Esophagus muscularis mucosa (tissue), 4 donors: ENCODE measurements at regions not wholly inside any gene's neighbourhood (a gene's known extent, or its start where the extent isn't known, plus 50 kb on each side); places are given as distances from the start of the nearest gene placed in this dataset.

Experiments
- DNase-seq: peaks from one replicate; pipeline ENCODE4 v3.0.0-alpha.2; 2017; ENCODE audit errors: extremely low spot score
- H3K27ac ChIP-seq, 4 donors: fragments of 200-600 bp; sonication (generic); replicated peaks in 1 of 4; 1 replicate in 3 of 4; 2 replicates in 1 of 4; pipeline ENCODE4 v1.5.1; 2016 to 2019; ENCODE audit warnings: mild to moderate bottlenecking in 1 of 4
- H3K27me3 ChIP-seq, 4 donors: fragments of 200-600 bp; sonication (generic); one replicate each; pipeline versions ENCODE4 v1.5.1 to v1.6.0; 2016 to 2019
- H3K36me3 ChIP-seq, 4 donors: fragments of 200-600 bp; sonication (generic); one replicate each; pipeline ENCODE4 v1.5.1; 2016 to 2019
- H3K4me1 ChIP-seq, 4 donors: fragments of 200-600 bp; sonication (generic); one replicate each; pipeline ENCODE4 v1.5.1; 2016 to 2019
- H3K4me3 ChIP-seq, 4 donors: fragments of 200-600 bp; sonication (generic); 1 replicate in 2 of 4; 2 replicates in 2 of 4; pipeline ENCODE4 v1.5.1; 2016 to 2019; ENCODE audit warnings: mild to moderate bottlenecking in 4 of 4, moderate library complexity in 1 of 4
- H3K9me3 ChIP-seq, 4 donors: fragments of 200-600 bp; sonication (generic); 1 replicate in 3 of 4; 2 replicates in 1 of 4; pipeline ENCODE4 v1.5.1; 2016 to 2019
- EP300 ChIP-seq: sonication (generic); formaldehyde crosslinking; IDR thresholded peaks from one replicate; pipeline ENCODE4 v1.6.1; 2017; ENCODE audit warnings: antibody characterized with exemption
- POLR2A ChIP-seq: fragments of 450-650 bp; IDR thresholded peaks from one replicate; pipeline ENCODE4 v1.6.1; 2017; ENCODE audit warnings: antibody characterized with exemption, moderate library complexity, mild to moderate bottlenecking, low read depth
- POLR2AphosphoS5 ChIP-seq, 2 donors: sonication (generic); formaldehyde crosslinking; IDR thresholded peaks; one replicate each; pipeline ENCODE4 v1.6.1; 2017; ENCODE audit warnings: antibody characterized with exemption in 2 of 2
- WGBS: methylation state at CpG from one replicate; pipeline ENCODE4 v1.1.5; 2018; 5-methylcytosine and 5-hydroxymethylcytosine counted together
- intact Hi-C: fragments of 100-400 bp; cut with DNase I; formaldehyde crosslinking; loops from one replicate; pipeline ENCODE4 v1.15.1; 2023
- TF ChIP-seq, protein P1 (sequence below), 3 experiments: fragments of 200-600 bp in 2 of 3; fragments of 450-650 bp in 1 of 3; sonication (generic) in 2 of 3; IDR thresholded peaks; one replicate each; pipeline ENCODE4 v1.5.1; 2017 to 2019; ENCODE audit warnings: antibody characterized with exemption in 3 of 3, mild to moderate bottlenecking in 2 of 3, moderate library complexity in 1 of 3

DNA sequence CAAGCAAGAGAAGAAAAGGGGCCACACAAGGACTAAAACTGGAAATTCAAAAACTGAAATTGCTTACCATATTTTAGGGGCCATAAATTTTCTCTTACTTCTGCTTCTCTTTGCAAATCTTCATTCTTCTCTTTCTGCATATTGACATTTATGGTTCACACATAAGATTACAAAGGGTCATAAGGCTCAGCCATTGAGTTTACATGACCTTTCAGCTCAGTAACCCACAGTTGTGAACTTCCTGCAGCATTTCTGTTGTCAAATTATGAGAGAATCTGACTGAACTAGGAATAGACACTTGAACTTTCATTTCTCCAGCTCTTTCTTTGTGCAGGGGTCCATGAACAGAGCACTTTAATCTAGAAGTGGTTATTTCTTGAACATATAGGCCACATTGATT, 434.8 kb upstream of the CT83 start:
- Histone ChIP-seq H3K27me3 (no peaks in the 10 kb centered on the region), H3K36me3 (no peaks in the 10 kb centered on the region), H3K27ac (no peak overlapping the region), H3K9me3 (peaks cover 0 to 3% (median 0%) of the 10 kb centered on the region in 4 donors), H3K4me3 (no peak overlapping the region), H3K4me1 (no peaks in the 10 kb centered on the region)
- no peak for TF ChIP-seq POLR2AphosphoS5 (IDR thresholded peaks at IDR 0.05)
- no peak for TF ChIP-seq POLR2A
- TF ChIP-seq, protein P1, sequence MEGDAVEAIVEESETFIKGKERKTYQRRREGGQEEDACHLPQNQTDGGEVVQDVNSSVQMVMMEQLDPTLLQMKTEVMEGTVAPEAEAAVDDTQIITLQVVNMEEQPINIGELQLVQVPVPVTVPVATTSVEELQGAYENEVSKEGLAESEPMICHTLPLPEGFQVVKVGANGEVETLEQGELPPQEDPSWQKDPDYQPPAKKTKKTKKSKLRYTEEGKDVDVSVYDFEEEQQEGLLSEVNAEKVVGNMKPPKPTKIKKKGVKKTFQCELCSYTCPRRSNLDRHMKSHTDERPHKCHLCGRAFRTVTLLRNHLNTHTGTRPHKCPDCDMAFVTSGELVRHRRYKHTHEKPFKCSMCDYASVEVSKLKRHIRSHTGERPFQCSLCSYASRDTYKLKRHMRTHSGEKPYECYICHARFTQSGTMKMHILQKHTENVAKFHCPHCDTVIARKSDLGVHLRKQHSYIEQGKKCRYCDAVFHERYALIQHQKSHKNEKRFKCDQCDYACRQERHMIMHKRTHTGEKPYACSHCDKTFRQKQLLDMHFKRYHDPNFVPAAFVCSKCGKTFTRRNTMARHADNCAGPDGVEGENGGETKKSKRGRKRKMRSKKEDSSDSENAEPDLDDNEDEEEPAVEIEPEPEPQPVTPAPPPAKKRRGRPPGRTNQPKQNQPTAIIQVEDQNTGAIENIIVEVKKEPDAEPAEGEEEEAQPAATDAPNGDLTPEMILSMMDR (IDR thresholded peaks at IDR 0.05): no peak
- no peak for TF ChIP-seq EP300
- intact Hi-C loops: no loop called here
- no peak for DNase-seq

DNA sequence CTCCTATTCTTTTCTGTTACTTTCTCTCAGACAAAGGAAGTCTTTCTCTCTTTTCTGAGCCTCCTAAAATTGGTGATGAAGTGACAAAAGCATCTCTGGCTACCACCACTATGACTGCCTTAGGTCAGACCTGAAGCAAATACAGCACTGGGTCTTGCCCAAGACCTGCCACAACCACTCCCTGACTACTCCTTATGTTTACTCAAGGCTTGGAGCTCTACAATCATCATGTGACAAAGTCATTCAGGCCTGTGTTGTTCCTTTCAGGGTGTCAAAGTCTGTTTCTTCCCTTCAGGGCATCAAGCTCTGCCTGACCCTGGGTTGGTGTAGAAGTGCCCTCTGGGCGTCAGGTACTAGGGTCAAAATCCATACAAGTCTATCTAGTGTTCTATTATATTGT, 419.2 kb upstream of the CT83 start:
- peaks cover 0 to 15% (median 0%) of the 10 kb centered on the region in 4 donors for H3K9me3 ChIP-seq
- intact Hi-C loops: no loop called here
- DNase-seq: no peak
- WGBS: 44% methylated on average over 1 of the region's 1 CpG
- H3K4me3 ChIP-seq: no peak overlapping the region
- H3K27ac ChIP-seq: no peak overlapping the region
- H3K36me3 ChIP-seq: no peaks in the 10 kb centered on the region
- H3K4me1 ChIP-seq: no peaks in the 10 kb centered on the region
- TF ChIP-seq EP300 (no peak), POLR2A (no peak), POLR2AphosphoS5 (IDR thresholded peaks at IDR 0.05) (no peak)
- TF ChIP-seq, protein P1 (IDR thresholded peaks at IDR 0.05): no peak
- H3K27me3 ChIP-seq: no peaks in the 10 kb centered on the region

DNA sequence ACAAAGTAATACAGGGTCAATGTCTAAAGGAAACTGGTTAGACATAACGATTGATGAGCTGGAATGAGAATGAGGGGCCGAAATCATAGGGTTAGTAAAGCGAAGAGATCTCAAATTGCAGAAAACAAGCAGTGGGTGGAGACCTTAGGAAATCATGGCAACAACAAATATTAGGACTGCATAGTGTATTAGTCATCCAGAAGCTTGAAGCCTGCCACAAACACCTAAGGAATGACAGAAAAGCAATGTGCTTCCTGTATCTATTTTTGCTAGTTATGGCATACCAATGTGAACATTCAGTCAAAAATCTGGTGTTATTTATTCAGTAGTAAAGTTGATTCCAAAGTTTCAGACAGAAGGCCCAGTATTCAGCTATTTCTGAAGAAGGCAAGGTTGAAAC, 410.9 kb upstream of the CT83 start:
- Histone ChIP-seq H3K27ac (no peak overlapping the region), H3K27me3 (no peaks in the 10 kb centered on the region), H3K36me3 (no peaks in the 10 kb centered on the region), H3K4me3 (no peak overlapping the region), H3K9me3 (no peaks in the 10 kb centered on the region), H3K4me1 (no peaks in the 10 kb centered on the region)
- no peak for TF ChIP-seq EP300
- TF ChIP-seq, protein P1 (IDR thresholded peaks at IDR 0.05): no peak
- 61% methylated on average over 3 of the region's 3 CpGs for WGBS
- intact Hi-C loops: no loop called here
- DNase-seq: no peak

DNA sequence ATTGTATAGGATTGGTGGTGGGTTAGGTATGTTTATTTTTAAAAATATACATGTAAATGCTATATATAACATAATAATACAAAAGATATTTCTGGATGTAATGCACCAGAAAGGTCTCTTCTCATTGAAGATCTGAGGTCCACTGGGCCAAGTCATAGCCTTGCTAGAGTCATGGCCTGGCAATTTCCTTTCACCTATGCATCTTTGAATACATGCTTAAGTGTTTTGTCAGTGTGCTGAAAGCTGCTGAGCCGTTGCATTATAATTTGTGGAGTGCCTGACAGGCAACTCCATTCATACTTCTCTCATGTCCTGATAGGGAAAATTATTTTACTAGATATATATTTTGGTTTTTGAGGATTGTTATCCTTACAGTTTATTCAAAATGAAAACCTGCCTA, 410.2 kb upstream of the CT83 start:
- H3K27ac ChIP-seq: no peak overlapping the region
- no peaks in the 10 kb centered on the region for H3K27me3 ChIP-seq

DNA sequence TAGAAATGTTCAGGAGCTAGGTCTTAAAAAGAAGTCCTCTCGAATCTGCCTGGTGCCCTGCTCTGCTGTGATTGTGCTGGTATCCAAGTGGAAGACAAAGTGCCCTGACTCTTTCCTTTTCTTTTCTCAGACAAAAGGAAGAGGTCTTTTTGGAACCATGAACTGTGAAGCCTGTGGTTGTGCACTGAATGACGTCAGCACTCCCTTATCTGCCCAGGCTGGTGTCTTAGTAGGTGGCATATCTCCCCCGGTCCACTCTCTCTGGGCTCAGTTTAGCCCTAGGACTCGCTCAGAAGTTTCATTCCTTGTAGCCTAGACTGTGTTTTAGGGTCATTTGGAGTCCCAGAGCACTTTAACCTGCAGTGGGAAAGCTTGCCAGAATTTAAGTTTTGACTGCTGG, 400.3 kb upstream of the CT83 start:
- 58% methylated on average over 4 of the region's 4 CpGs for WGBS
- H3K4me3 ChIP-seq: no peak overlapping the region
- no peaks in the 10 kb centered on the region for H3K4me1 ChIP-seq
- no peaks in the 10 kb centered on the region for H3K9me3 ChIP-seq
- DNase-seq: no peak
- no peaks in the 10 kb centered on the region for H3K27me3 ChIP-seq
- H3K27ac ChIP-seq: no peak overlapping the region
- intact Hi-C loops: no loop called here
- H3K36me3 ChIP-seq: no peaks in the 10 kb centered on the region
- no peak for TF ChIP-seq EP300
- TF ChIP-seq, protein P1 (IDR thresholded peaks at IDR 0.05): no peak
- no peak for TF ChIP-seq POLR2AphosphoS5 (IDR thresholded peaks at IDR 0.05)
- no peak for TF ChIP-seq POLR2A

More for the DNA sequence above, 410.2 kb upstream of the CT83 start:
- no peak for DNase-seq
- no peaks in the 10 kb centered on the region for H3K4me1 ChIP-seq
- TF ChIP-seq EP300 (no peak), POLR2AphosphoS5 (IDR thresholded peaks at IDR 0.05) (no peak), POLR2A (no peak)
- TF ChIP-seq, protein P1 (IDR thresholded peaks at IDR 0.05): no peak
- H3K4me3 ChIP-seq: no peak overlapping the region
- no peaks in the 10 kb centered on the region for H3K9me3 ChIP-seq
- 50% methylated on average over 1 of the region's 1 CpG for WGBS
- intact Hi-C loops: no loop called here
- no peaks in the 10 kb centered on the region for H3K36me3 ChIP-seq
